GM12878 (cell line): ENCODE measurements at regions not wholly inside any gene's neighbourhood (a gene's known extent, or its start where the extent isn't known, plus 50 kb on each side); places are given as distances from the start of the nearest gene placed in this dataset.

Experiments used
- BRCA1 ChIP-seq: IDR thresholded peaks from 2 replicates; pipeline ENCODE4 v1.6.1; 2011; ENCODE audit warnings: low read depth, low read length, improper control_type of control experiment
- CBX3 ChIP-seq: fragments of 200-600 bp; sonication (generic); IDR thresholded peaks from 2 replicates; pipeline ENCODE4 v1.6.1; 2016; ENCODE audit warnings: low read depth, borderline replicate concordance
- CHD1 ChIP-seq: IDR thresholded peaks from 2 replicates; pipeline ENCODE4 v1.6.1; 2012; ENCODE audit warnings: low read depth, low read length, improper control_type of control experiment
- DPF2 ChIP-seq: fragments of 450-650 bp; IDR thresholded peaks from 2 replicates; pipeline ENCODE4 v1.6.1; 2017; ENCODE audit warnings: mild to moderate bottlenecking
- ETV6 ChIP-seq, 2 experiments: fragments of 450-650 bp in 1 of 2; IDR thresholded peaks in 1 of 2; conservative IDR thresholded peaks in 1 of 2; 2 replicates each; pipeline ENCODE4 v1.6.1; 2014; ENCODE audit warnings: antibody characterized with exemption in 1 of 2, borderline replicate concordance in 1 of 2, low read depth in 1 of 2, mild to moderate bottlenecking in 1 of 2, moderate library complexity in 1 of 2
- HDAC2 ChIP-seq: fragments of 200-600 bp; sonication (generic); IDR thresholded peaks from 2 replicates; pipeline ENCODE4 v1.6.1; 2017
- HDGF ChIP-seq: fragments of 450-650 bp; IDR thresholded peaks from 2 replicates; pipeline ENCODE4 v1.6.1; 2016; ENCODE audit warnings: antibody characterized with exemption
- IRF4 ChIP-seq: IDR thresholded peaks from 2 replicates; pipeline ENCODE4 v1.6.1; 2011; ENCODE audit warnings: low read depth, low read length
- KAT2A ChIP-seq: conservative IDR thresholded peaks from 2 replicates; pipeline ENCODE4 v1.6.1; 2011; ENCODE audit warnings: low read depth, low read length; ENCODE audit not compliant: control insufficient read depth
- NR2C1 ChIP-seq: fragments of 450-650 bp; IDR thresholded peaks from 2 replicates; pipeline ENCODE4 v1.6.1; 2017; ENCODE audit warnings: antibody characterized with exemption, mild to moderate bottlenecking, moderate library complexity
- RBBP5 ChIP-seq: fragments of 200-600 bp; sonication (generic); conservative IDR thresholded peaks from 2 replicates; pipeline ENCODE4 v1.6.1; 2016
- RELA ChIP-seq: fragments of 450-650 bp; IDR thresholded peaks from 2 replicates; pipeline ENCODE4 v1.8.0; 2014; ENCODE audit warnings: borderline replicate concordance; ENCODE audit not compliant: partially characterized antibody
- SIN3A ChIP-seq: IDR thresholded peaks from 2 replicates; pipeline ENCODE4 v1.6.1; 2012; ENCODE audit warnings: low read depth, low read length, improper control_type of control experiment
- SMAD5 ChIP-seq: IDR thresholded peaks from 2 replicates; pipeline ENCODE4 v1.6.1; 2016; ENCODE audit warnings: antibody characterized with exemption, low read depth
- SMARCA5 ChIP-seq: fragments of 450-650 bp; IDR thresholded peaks from 2 replicates; pipeline ENCODE4 v1.6.1; 2017; ENCODE audit warnings: mild to moderate bottlenecking
- STAT3 ChIP-seq: IDR thresholded peaks from 2 replicates; pipeline ENCODE4 v1.6.1; 2011; ENCODE audit warnings: low read depth, low read length, improper control_type of control experiment
- ZZZ3 ChIP-seq: IDR thresholded peaks from 2 replicates; pipeline ENCODE4 v1.6.1; 2011; ENCODE audit warnings: low read depth; ENCODE audit not compliant: control insufficient read depth, insufficient read length
- TF ChIP-seq, protein P1 (sequence below): fragments of 450-650 bp; IDR thresholded peaks from 2 replicates; pipeline ENCODE4 v1.6.1; 2017; ENCODE audit warnings: mild to moderate bottlenecking, low read depth, inconsistent platforms; ENCODE audit not compliant: poor library complexity, severe bottlenecking
- TF ChIP-seq, protein P2 (sequence below): fragments of 450-650 bp; formaldehyde crosslinking; IDR thresholded peaks from 2 replicates; pipeline ENCODE4 v1.4.0; 2020; ENCODE audit warnings: mild to moderate bottlenecking, moderate library complexity
- TF ChIP-seq, protein P3 (sequence below): IDR thresholded peaks from 2 replicates; pipeline ENCODE4 v1.6.1; 2012; ENCODE audit warnings: low read length, inconsistent platforms
- TF ChIP-seq, protein P4 (sequence below): fragments of 450-650 bp; IDR thresholded peaks from 2 replicates; pipeline ENCODE4 v1.6.1; 2016; ENCODE audit warnings: mild to moderate bottlenecking

DNA sequence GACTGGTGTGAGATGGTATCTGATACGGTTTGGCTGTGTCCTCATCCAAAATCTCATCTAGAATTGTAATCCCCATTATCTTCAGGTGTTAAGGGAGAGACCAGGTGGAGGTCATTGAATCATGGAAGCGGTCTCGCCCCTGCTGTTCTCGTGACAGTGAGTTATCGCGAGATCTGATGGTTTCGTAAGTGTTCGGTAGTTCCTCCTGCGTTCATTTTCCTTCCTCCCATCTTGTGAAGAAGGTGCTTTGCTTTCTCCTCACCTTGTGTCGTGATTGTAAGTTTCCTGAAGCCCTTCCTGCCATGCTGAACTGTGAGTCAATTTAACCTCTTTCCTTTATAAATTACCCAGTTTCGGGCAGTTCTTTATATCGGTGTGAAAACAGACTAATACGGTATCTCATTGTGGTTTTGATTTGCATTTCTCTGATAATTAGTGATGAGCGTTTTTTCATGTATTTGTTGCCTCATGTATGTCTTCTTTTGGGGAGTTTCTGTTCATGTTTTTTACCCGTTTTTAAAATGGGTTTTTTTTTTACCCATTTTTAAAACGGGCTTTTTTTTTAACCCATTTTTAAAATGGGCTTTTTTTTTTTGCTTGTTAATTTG is 102.8 kb upstream of the SLC10A2 start (continued):
- no peak for TF ChIP-seq ZZZ3
- TF ChIP-seq IRF4: no peak
- no peak for TF ChIP-seq SMAD5
- TF ChIP-seq RBBP5: no peak
- no peak for TF ChIP-seq CBX3
- no peak for TF ChIP-seq ETV6 (conservative IDR thresholded peaks at IDR 0.05 in 1 of 2, IDR thresholded peaks at IDR 0.05 in 1 of 2; ENCODE audit: borderline replicate concordance in 1 of 2, low read depth in 1 of 2)
- TF ChIP-seq, protein P1, sequence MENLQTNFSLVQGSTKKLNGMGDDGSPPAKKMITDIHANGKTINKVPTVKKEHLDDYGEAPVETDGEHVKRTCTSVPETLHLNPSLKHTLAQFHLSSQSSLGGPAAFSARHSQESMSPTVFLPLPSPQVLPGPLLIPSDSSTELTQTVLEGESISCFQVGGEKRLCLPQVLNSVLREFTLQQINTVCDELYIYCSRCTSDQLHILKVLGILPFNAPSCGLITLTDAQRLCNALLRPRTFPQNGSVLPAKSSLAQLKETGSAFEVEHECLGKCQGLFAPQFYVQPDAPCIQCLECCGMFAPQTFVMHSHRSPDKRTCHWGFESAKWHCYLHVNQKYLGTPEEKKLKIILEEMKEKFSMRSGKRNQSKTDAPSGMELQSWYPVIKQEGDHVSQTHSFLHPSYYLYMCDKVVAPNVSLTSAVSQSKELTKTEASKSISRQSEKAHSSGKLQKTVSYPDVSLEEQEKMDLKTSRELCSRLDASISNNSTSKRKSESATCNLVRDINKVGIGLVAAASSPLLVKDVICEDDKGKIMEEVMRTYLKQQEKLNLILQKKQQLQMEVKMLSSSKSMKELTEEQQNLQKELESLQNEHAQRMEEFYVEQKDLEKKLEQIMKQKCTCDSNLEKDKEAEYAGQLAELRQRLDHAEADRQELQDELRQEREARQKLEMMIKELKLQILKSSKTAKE: no peak
- TF ChIP-seq, protein P2, sequence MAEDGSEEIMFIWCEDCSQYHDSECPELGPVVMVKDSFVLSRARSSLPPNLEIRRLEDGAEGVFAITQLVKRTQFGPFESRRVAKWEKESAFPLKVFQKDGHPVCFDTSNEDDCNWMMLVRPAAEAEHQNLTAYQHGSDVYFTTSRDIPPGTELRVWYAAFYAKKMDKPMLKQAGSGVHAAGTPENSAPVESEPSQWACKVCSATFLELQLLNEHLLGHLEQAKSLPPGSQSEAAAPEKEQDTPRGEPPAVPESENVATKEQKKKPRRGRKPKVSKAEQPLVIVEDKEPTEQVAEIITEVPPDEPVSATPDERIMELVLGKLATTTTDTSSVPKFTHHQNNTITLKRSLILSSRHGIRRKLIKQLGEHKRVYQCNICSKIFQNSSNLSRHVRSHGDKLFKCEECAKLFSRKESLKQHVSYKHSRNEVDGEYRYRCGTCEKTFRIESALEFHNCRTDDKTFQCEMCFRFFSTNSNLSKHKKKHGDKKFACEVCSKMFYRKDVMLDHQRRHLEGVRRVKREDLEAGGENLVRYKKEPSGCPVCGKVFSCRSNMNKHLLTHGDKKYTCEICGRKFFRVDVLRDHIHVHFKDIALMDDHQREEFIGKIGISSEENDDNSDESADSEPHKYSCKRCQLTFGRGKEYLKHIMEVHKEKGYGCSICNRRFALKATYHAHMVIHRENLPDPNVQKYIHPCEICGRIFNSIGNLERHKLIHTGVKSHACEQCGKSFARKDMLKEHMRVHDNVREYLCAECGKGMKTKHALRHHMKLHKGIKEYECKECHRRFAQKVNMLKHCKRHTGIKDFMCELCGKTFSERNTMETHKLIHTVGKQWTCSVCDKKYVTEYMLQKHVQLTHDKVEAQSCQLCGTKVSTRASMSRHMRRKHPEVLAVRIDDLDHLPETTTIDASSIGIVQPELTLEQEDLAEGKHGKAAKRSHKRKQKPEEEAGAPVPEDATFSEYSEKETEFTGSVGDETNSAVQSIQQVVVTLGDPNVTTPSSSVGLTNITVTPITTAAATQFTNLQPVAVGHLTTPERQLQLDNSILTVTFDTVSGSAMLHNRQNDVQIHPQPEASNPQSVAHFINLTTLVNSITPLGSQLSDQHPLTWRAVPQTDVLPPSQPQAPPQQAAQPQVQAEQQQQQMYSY (CRISPR knock-in tag): no peak
- TF ChIP-seq NR2C1: no peak
- TF ChIP-seq HDAC2: no peak
- TF ChIP-seq, protein P3, sequence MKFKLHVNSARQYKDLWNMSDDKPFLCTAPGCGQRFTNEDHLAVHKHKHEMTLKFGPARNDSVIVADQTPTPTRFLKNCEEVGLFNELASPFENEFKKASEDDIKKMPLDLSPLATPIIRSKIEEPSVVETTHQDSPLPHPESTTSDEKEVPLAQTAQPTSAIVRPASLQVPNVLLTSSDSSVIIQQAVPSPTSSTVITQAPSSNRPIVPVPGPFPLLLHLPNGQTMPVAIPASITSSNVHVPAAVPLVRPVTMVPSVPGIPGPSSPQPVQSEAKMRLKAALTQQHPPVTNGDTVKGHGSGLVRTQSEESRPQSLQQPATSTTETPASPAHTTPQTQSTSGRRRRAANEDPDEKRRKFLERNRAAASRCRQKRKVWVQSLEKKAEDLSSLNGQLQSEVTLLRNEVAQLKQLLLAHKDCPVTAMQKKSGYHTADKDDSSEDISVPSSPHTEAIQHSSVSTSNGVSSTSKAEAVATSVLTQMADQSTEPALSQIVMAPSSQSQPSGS: no peak
- TF ChIP-seq SIN3A: no peak
- TF ChIP-seq KAT2A: no peak
- TF ChIP-seq BRCA1: no peak
- TF ChIP-seq, protein P4, sequence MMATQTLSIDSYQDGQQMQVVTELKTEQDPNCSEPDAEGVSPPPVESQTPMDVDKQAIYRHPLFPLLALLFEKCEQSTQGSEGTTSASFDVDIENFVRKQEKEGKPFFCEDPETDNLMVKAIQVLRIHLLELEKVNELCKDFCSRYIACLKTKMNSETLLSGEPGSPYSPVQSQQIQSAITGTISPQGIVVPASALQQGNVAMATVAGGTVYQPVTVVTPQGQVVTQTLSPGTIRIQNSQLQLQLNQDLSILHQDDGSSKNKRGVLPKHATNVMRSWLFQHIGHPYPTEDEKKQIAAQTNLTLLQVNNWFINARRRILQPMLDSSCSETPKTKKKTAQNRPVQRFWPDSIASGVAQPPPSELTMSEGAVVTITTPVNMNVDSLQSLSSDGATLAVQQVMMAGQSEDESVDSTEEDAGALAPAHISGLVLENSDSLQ: no peak
- TF ChIP-seq HDGF: no peak
- no peak for TF ChIP-seq DPF2
- TF ChIP-seq RELA: no peak
- no peak for TF ChIP-seq CHD1
- no peak for TF ChIP-seq STAT3
- TF ChIP-seq SMARCA5: no peak
